ENCODE measurements at regions not wholly inside any gene's neighbourhood (a gene's known extent, or its start where the extent isn't known, plus 50 kb on each side); places are given as distances from the start of the nearest gene placed in this dataset.

DNA sequence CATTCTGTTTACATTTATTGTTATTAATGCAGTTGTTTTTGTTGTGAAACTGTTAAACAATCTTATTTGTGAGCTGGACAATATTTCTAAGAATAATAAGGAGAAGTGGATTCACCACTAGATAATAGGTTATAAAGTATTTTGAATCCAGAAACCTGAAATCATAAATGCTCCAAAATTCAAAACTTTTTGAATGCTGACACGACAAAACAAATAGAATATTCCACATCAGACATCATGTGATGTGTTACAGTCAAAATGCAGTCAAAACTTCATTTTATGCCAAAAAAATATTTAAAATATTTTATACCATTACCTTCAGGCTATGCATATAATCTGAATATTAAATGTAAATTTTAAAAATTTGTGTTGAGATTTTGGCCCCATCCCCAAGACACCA, 1321.4 kb downstream of the SLITRK1 start:
- no peak overlapping the region for H3K4me2 ChIP-seq (ENCODE audit: low read length)
- no peaks in the 10 kb centered on the region for H3K9me3 ChIP-seq (ENCODE audit: low read length)
- no peaks in the 10 kb centered on the region for H3K27me3 ChIP-seq (ENCODE audit: low read length)
- H3K36me3 ChIP-seq (ENCODE audit: low read depth, low read length): no peaks in the 10 kb centered on the region
- H3F3A ChIP-seq (ENCODE audit: low read length, unreplicated experiment): no peaks in the 10 kb centered on the region
- no peak overlapping the region for H3K9ac ChIP-seq (ENCODE audit: low read length)
- H3K27ac ChIP-seq (ENCODE audit: low read length): no peak overlapping the region
- CTCF ChIA-PET: no interaction called here
- TF ChIP-seq, protein P1, sequence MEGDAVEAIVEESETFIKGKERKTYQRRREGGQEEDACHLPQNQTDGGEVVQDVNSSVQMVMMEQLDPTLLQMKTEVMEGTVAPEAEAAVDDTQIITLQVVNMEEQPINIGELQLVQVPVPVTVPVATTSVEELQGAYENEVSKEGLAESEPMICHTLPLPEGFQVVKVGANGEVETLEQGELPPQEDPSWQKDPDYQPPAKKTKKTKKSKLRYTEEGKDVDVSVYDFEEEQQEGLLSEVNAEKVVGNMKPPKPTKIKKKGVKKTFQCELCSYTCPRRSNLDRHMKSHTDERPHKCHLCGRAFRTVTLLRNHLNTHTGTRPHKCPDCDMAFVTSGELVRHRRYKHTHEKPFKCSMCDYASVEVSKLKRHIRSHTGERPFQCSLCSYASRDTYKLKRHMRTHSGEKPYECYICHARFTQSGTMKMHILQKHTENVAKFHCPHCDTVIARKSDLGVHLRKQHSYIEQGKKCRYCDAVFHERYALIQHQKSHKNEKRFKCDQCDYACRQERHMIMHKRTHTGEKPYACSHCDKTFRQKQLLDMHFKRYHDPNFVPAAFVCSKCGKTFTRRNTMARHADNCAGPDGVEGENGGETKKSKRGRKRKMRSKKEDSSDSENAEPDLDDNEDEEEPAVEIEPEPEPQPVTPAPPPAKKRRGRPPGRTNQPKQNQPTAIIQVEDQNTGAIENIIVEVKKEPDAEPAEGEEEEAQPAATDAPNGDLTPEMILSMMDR (conservative IDR thresholded peaks at IDR 0.05; ENCODE audit: low read depth, low read length): no peak
- TF ChIP-seq EZH2 (IDR thresholded peaks at IDR 0.05; ENCODE audit: low read length, unreplicated experiment): no peak
- TF ChIP-seq EZH2phosphoT487 (IDR thresholded peaks at IDR 0.05; ENCODE audit: borderline replicate concordance, low read length): no peak
- H3K4me1 ChIP-seq (ENCODE audit: insufficient read depth, low read length): no peaks in the 10 kb centered on the region
- H4K20me1 ChIP-seq (ENCODE audit: low read length): no peaks in the 10 kb centered on the region
- no peak overlapping the region for H3K4me3 ChIP-seq (ENCODE audit: low read length)
- H3K79me2 ChIP-seq (ENCODE audit: low read length): no peaks in the 10 kb centered on the region
- no peaks in the 10 kb centered on the region for H3K9me2 ChIP-seq (replicated peaks; ENCODE audit: low read length)
- no peak overlapping the region for H2AFZ ChIP-seq (ENCODE audit: low read length)
- BruUV-seq (replicated peaks): no TSS peak
- intact Hi-C loops (cut with micrococcal nuclease): no loop called here
- POLR2A ChIA-PET (ENCODE audit: unreplicated experiment): no interaction called here
- no peak for DNase-seq
- ATAC-seq: no peak

DNA sequence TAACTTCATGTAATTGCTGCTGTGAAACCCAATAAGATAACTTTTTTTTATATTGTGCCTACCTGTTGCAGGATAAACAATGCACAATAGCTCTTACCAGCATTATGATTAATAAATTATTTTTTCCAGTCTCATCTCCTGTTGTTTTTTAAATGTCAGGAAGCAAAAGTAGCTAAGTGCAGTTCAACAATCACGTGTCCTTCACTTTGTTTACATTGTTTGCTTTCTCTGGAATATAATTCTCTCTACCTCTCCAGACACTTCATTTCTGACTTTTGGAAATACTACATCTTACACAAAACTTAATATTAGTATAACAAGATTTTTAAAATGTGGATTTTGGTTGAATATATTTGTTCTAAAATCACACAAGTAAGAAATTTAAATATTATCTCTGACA, 1359.4 kb downstream of the SLITRK1 start:
- no peaks in the 10 kb centered on the region for H3K4me1 ChIP-seq (ENCODE audit: insufficient read depth, low read length)
- H2AFZ ChIP-seq (ENCODE audit: low read length): no peak overlapping the region
- no peak overlapping the region for H3K27ac ChIP-seq (ENCODE audit: low read length)
- no TSS peak for BruUV-seq (replicated peaks)
- ChIA-PET POLR2A (ENCODE audit: unreplicated experiment) (no interaction called here), CTCF (no interaction called here)
- TF ChIP-seq EZH2 (IDR thresholded peaks at IDR 0.05; ENCODE audit: low read length, unreplicated experiment) (no peak), EZH2phosphoT487 (IDR thresholded peaks at IDR 0.05; ENCODE audit: borderline replicate concordance, low read length) (no peak)
- TF ChIP-seq, protein P1 (conservative IDR thresholded peaks at IDR 0.05; ENCODE audit: low read depth, low read length): no peak
- H3K27me3 ChIP-seq (ENCODE audit: low read length): no peaks in the 10 kb centered on the region
- ATAC-seq (no peak), DNase-seq (no peak)
- no peaks in the 10 kb centered on the region for H3K9me2 ChIP-seq (replicated peaks; ENCODE audit: low read length)
- H3K4me3 ChIP-seq (ENCODE audit: low read length): no peak overlapping the region
- intact Hi-C loops (cut with micrococcal nuclease): no loop called here
- H3K4me2 ChIP-seq (ENCODE audit: low read length): no peak overlapping the region
- no peaks in the 10 kb centered on the region for H3K36me3 ChIP-seq (ENCODE audit: low read depth, low read length)
- H3K79me2 ChIP-seq (ENCODE audit: low read length): no peaks in the 10 kb centered on the region
- H3F3A ChIP-seq (ENCODE audit: low read length, unreplicated experiment): no peaks in the 10 kb centered on the region
- H3K9me3 ChIP-seq (ENCODE audit: low read length): no peaks in the 10 kb centered on the region
- no peak overlapping the region for H3K9ac ChIP-seq (ENCODE audit: low read length)
- H4K20me1 ChIP-seq (ENCODE audit: low read length): no peaks in the 10 kb centered on the region

DNA sequence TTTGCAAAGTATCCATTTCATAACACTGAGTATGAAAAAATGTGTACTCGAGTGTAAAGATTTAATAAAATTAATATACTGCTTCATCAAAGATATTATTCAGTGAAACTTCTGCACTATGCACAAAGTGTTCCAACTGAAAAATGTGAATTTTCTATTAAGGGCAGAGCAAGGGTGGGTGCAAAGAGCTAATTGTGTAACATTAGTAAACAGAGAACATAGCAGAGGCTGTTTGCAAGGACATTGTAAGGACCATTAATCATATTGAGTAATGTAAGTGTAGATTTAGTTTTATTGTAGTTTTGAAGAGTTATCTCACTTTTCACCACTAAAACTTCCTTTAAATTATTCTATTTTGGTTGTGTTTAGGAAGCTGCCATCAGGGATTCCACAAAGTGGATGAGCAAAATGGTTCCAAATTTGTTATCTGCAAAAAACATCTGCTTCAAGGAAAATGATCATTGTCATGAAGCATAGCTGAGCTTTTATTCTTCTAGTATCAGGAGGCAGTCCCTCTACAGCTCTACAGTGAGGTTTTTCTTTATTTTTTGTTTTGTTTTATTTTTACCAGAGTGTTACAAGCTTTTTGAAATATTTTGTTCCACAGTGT, 1375.4 kb downstream of the SLITRK1 start:
- Histone ChIP-seq H3K27me3 (ENCODE audit: low read length) (no peaks in the 10 kb centered on the region), H3K4me2 (ENCODE audit: low read length) (no peak overlapping the region), H3K36me3 (ENCODE audit: low read depth, low read length) (no peaks in the 10 kb centered on the region), H3K4me1 (ENCODE audit: insufficient read depth, low read length) (no peaks in the 10 kb centered on the region), H3K27ac (ENCODE audit: low read length) (no peak overlapping the region), H2AFZ (ENCODE audit: low read length) (no peak overlapping the region), H4K20me1 (ENCODE audit: low read length) (no peaks in the 10 kb centered on the region), H3K9me2 (replicated peaks; ENCODE audit: low read length) (no peaks in the 10 kb centered on the region), H3K9me3 (ENCODE audit: low read length) (no peaks in the 10 kb centered on the region), H3K9ac (ENCODE audit: low read length) (no peak overlapping the region), H3F3A (ENCODE audit: low read length, unreplicated experiment) (no peaks in the 10 kb centered on the region), H3K79me2 (ENCODE audit: low read length) (no peaks in the 10 kb centered on the region), H3K4me3 (ENCODE audit: low read length) (no peak overlapping the region)
- CTCF ChIA-PET: no interaction called here
- ATAC-seq: no peak
- TF ChIP-seq EZH2phosphoT487 (IDR thresholded peaks at IDR 0.05; ENCODE audit: borderline replicate concordance, low read length) (no peak), EZH2 (IDR thresholded peaks at IDR 0.05; ENCODE audit: low read length, unreplicated experiment) (no peak)
- TF ChIP-seq, protein P1 (conservative IDR thresholded peaks at IDR 0.05; ENCODE audit: low read depth, low read length): no peak
- POLR2A ChIA-PET (ENCODE audit: unreplicated experiment): no interaction called here
- BruUV-seq (replicated peaks): no TSS peak
- DNase-seq: no peak
- intact Hi-C loops (cut with micrococcal nuclease): no loop called here
